ENCODE measurements at regions not wholly inside any gene's neighbourhood (a gene's known extent, or its start where the extent isn't known, plus 50 kb on each side); places are given as distances from the start of the nearest gene placed in this dataset.

DNA sequence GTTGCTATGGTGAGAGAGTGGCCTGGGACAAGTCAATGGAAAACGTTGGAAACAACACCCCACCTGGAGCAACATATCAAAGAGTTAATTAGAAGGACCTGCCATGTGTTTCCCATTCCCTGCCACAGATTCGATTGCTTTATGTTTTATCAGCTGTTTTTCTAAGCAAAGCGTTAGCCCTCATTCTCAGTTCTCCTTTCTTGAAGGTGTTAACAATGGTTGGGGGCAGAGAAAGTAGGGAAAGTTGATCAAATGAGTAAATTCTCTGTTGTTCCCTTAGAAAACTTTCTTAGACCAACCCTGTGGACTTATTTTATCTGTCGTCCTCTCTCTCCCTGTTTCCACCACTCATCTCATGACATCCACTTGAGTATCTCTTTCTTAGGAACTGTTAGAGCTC is 102.5 kb downstream of the ADAMTS15 start:
- Histone ChIP-seq H3K36me3 (ENCODE audit: control insufficient read depth in 2 of 2, extremely low read depth in 1 of 2, insufficient read depth in 2 of 2, low read length in 2 of 2) (no peaks in the 10 kb centered on the region), H3K9me3 (ENCODE audit: control insufficient read depth, low read depth, low read length) (no peaks in the 10 kb centered on the region), H3K4me2 (ENCODE audit: control insufficient read depth, extremely low read depth, insufficient read depth, low read depth, low read length) (no peak overlapping the region), H3K4me1 (ENCODE audit: control insufficient read depth, extremely low read depth, insufficient read depth, low read length) (peaks cover 14% of the 10 kb centered on the region), H4K20me1 (ENCODE audit: control insufficient read depth, extremely low read depth, insufficient read depth, low read length) (no peaks in the 10 kb centered on the region), H3K27ac (ENCODE audit: control insufficient read depth, insufficient read depth, low read length) (no peak overlapping the region), H3K27me3 (ENCODE audit: control insufficient read depth, extremely low read depth, insufficient read depth, low read length) (peaks cover 1% of the 10 kb centered on the region), H3K9ac (ENCODE audit: control insufficient read depth, extremely low read depth, insufficient read depth, low read length) (no peak overlapping the region), H3K4me3 (ENCODE audit: control insufficient read depth in 2 of 3, extremely low read depth in 1 of 3, insufficient read depth in 2 of 3, low read depth in 1 of 3, low read length in 3 of 3) (no peak overlapping the region), H3K79me2 (ENCODE audit: control insufficient read depth, insufficient read depth, low read length) (no peaks in the 10 kb centered on the region), H2AFZ (ENCODE audit: control insufficient read depth, low read length) (no peak overlapping the region), H3K9me1 (ENCODE audit: control insufficient read depth, extremely low read depth, insufficient read depth, low read length) (no peaks in the 10 kb centered on the region)
- DNase-seq (ENCODE audit: low read depth, low spot score) (no peak), FAIRE-seq (no peak)
- no peak for TF ChIP-seq EZH2 (IDR thresholded peaks at IDR 0.05; ENCODE audit: low read length)
- TF ChIP-seq, protein P1, sequence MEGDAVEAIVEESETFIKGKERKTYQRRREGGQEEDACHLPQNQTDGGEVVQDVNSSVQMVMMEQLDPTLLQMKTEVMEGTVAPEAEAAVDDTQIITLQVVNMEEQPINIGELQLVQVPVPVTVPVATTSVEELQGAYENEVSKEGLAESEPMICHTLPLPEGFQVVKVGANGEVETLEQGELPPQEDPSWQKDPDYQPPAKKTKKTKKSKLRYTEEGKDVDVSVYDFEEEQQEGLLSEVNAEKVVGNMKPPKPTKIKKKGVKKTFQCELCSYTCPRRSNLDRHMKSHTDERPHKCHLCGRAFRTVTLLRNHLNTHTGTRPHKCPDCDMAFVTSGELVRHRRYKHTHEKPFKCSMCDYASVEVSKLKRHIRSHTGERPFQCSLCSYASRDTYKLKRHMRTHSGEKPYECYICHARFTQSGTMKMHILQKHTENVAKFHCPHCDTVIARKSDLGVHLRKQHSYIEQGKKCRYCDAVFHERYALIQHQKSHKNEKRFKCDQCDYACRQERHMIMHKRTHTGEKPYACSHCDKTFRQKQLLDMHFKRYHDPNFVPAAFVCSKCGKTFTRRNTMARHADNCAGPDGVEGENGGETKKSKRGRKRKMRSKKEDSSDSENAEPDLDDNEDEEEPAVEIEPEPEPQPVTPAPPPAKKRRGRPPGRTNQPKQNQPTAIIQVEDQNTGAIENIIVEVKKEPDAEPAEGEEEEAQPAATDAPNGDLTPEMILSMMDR (optimal IDR thresholded peaks at IDR 0.05 in 1 of 3, IDR thresholded peaks at IDR 0.05 in 1 of 3, conservative IDR thresholded peaks at IDR 0.05 in 1 of 3; ENCODE audit: extremely low read depth in 1 of 3, insufficient read depth in 2 of 3, low read length in 3 of 3): no peak
- dilution Hi-C loops (cut with MboI; ENCODE audit: extremely low pct_ligation_motif_present, low sequenced_read_pairs): no loop called here

DNA sequence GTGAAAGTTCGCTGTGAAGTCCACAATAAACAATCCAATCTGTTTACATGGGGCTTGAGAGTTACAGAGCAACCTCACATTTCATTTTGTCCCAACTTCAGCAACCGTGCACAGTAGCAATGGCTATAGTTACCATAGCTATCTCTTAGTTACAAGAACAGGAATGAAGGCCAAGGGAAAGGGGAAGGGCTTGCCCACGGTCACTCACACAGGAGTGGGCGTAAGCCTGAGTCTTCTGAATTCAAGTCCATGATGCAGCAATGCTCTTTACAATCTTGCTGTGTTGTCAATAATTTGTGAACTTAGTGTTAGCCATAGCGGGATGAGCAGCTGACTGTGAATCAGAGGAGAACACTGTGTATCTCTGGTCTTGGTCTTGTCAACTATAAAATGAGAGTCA is 102.9 kb downstream of the ADAMTS15 start:
- no peaks in the 10 kb centered on the region for H3K27me3 ChIP-seq (ENCODE audit: control insufficient read depth, extremely low read depth, insufficient read depth, low read length)
- H3K4me3 ChIP-seq (ENCODE audit: control insufficient read depth in 2 of 3, extremely low read depth in 1 of 3, insufficient read depth in 2 of 3, low read depth in 1 of 3, low read length in 3 of 3): no peak overlapping the region
- H3K9me1 ChIP-seq (ENCODE audit: control insufficient read depth, extremely low read depth, insufficient read depth, low read length): no peaks in the 10 kb centered on the region
- H2AFZ ChIP-seq (ENCODE audit: control insufficient read depth, low read length): no peak overlapping the region
- H3K4me1 ChIP-seq (ENCODE audit: control insufficient read depth, extremely low read depth, insufficient read depth, low read length): peaks cover 14% of the 10 kb centered on the region
- dilution Hi-C loops (cut with MboI; ENCODE audit: extremely low pct_ligation_motif_present, low sequenced_read_pairs): no loop called here
- no peaks in the 10 kb centered on the region for H3K36me3 ChIP-seq (ENCODE audit: control insufficient read depth in 2 of 2, extremely low read depth in 1 of 2, insufficient read depth in 2 of 2, low read length in 2 of 2)
- FAIRE-seq (no peak), DNase-seq (ENCODE audit: low read depth, low spot score) (no peak)
- H3K9ac ChIP-seq (ENCODE audit: control insufficient read depth, extremely low read depth, insufficient read depth, low read length): no peak overlapping the region
- H3K4me2 ChIP-seq (ENCODE audit: control insufficient read depth, extremely low read depth, insufficient read depth, low read depth, low read length): no peak overlapping the region
- H3K79me2 ChIP-seq (ENCODE audit: control insufficient read depth, insufficient read depth, low read length): no peaks in the 10 kb centered on the region
- H3K27ac ChIP-seq (ENCODE audit: control insufficient read depth, insufficient read depth, low read length): no peak overlapping the region
- H4K20me1 ChIP-seq (ENCODE audit: control insufficient read depth, extremely low read depth, insufficient read depth, low read length): no peaks in the 10 kb centered on the region
- TF ChIP-seq, protein P1 (optimal IDR thresholded peaks at IDR 0.05 in 1 of 3, IDR thresholded peaks at IDR 0.05 in 1 of 3, conservative IDR thresholded peaks at IDR 0.05 in 1 of 3; ENCODE audit: extremely low read depth in 1 of 3, insufficient read depth in 2 of 3, low read length in 3 of 3): no peak
- TF ChIP-seq EZH2 (IDR thresholded peaks at IDR 0.05; ENCODE audit: low read length): no peak
- H3K9me3 ChIP-seq (ENCODE audit: control insufficient read depth, low read depth, low read length): no peaks in the 10 kb centered on the region
